Fibroblast of mammary gland (primary cell): ENCODE measurements at regions not wholly inside any gene's neighbourhood (a gene's known extent, or its start where the extent isn't known, plus 50 kb on each side); places are given as distances from the start of the nearest gene placed in this dataset.

ENCODE experiments used
- DNase-seq: peaks from one replicate; pipeline ENCODE4 v3.0.0-alpha.2; 2010; ENCODE audit warnings: low read depth
- H3K4me3 ChIP-seq: 2 replicates; pipeline ENCODE4 v1.5.1; 2011; ENCODE audit warnings: low read depth, mild to moderate bottlenecking, low read length, moderate library complexity; ENCODE audit not compliant: control insufficient read depth
- CTCF ChIP-seq: conservative IDR thresholded peaks from 2 replicates; pipeline ENCODE4 v1.5.1; 2011; ENCODE audit warnings: low read depth, low read length, inconsistent platforms; ENCODE audit not compliant: control insufficient read depth, insufficient read depth

DNA sequence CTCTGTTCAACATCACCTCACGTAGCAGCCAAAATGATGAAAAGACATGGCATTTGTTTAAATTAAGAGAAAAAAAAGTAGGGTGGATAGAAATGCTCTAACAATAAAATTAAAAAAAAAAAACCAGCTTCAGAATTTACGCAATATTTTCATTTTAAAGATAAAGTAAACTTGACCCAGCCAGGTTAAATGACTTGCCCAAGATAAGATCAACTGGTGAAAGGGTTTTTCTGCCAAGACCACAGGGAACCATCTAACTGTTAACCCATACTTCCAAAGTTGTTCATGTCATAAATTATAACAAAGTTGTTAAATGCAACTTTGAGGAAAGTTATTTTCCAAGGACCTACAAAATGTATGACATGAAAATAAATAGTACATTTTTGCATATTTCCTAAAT is 129.6 kb upstream of the SOX5 start:
- no peak for DNase-seq
- H3K4me3 ChIP-seq, result no peak overlapping the region
- no peak for TF ChIP-seq CTCF

GRCh38 chr12:24078318-24078765 is 128.9 kb upstream of the SOX5 start:
- no peak overlapping the region for H3K4me3 ChIP-seq
- no peak for TF ChIP-seq CTCF
- peak; percentile 28 for DNase-seq

- no peak for DNase-seq
- no peak for TF ChIP-seq CTCF
- H3K4me3 ChIP-seq, result no peak overlapping the region
Observed at GRCh38 chr12:24077161-24077560, 127.7 kb upstream of the SOX5 start.

GRCh38 chr12:24075650-24076049 is 126.2 kb upstream of the SOX5 start:
- no peak for DNase-seq
- no peak for TF ChIP-seq CTCF
- no peak overlapping the region for H3K4me3 ChIP-seq

DNA sequence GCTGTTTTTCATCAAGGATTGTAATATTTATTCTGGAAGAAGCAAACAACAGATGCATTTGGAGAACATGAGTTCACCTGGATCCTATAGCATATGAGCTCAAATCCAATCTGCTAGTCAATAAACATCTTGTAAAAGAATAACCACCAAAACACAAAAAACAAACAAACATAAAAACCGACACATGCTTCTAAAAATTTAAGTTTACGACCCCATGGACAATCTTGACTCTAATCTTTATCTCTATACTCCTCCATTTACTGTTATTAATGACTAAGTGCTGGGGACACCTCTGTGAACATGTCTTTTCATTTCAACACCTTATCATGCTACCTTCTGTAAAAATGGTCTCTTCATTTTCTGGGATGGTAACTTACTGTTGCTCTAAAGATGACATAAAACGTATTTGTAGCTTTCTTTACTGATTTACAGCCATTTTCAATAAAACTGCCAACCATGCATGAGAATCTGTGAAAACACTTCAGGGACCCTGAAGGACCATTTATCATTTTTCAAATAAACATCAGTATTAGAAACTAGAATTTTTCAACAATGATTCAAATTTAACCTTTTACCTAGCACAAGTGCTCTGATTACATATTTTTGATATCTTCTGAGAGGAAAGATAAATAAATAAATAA is 123.8 kb upstream of the SOX5 start:
- DNase-seq, result no peak
- TF ChIP-seq CTCF, result no peak
- no peak overlapping the region for H3K4me3 ChIP-seq

DNA sequence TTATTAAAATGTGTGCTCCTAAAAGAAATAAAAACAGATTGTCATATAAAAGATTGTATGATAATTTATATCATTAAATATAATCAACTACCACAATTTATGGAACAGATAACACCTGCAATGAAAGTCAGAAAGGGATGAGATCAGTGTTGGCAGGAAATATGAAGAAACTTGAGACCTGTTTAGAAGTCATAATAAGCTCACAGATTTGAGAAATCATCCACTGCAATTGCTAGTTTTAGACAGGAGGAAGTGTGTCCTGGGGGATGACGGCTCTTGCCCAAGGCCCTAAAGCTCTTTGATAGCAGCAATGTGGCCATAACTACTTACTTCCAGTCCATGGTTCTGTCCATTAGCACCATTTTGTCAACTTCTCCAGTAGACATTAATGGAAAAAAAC is 122.8 kb upstream of the SOX5 start:
- DNase-seq, result no peak
- no peak for TF ChIP-seq CTCF
- no peak overlapping the region for H3K4me3 ChIP-seq

GRCh38 chr12:24071842-24072241 is 122.4 kb upstream of the SOX5 start:
- no peak overlapping the region for H3K4me3 ChIP-seq
- TF ChIP-seq CTCF, result no peak
- no peak for DNase-seq
